Keratinocyte (primary cell): ENCODE measurements at regions not wholly inside any gene's neighbourhood (a gene's known extent, or its start where the extent isn't known, plus 50 kb on each side); places are given as distances from the start of the nearest gene placed in this dataset.
"Not testable (repeated sequence)": the region's sequence is repeated elsewhere in the genome, so short reads cannot be mapped to it uniquely, and the experiment has no call there.

Experiments used
- DNase-seq: peaks from one replicate; pipeline ENCODE4 v3.0.0-alpha.2; 2011; ENCODE audit warnings: low read depth, missing footprints, low spot score
- FAIRE-seq: peaks from 2 replicates; lab custom pipeline; 2011; peaks lifted over from hg19 to GRCh38; lab: Jason Lieb, UNC
- H2AFZ ChIP-seq: 2 replicates; pipeline ENCODE4 v1.6.0; 2012; ENCODE audit warnings: low read length, control low read depth, inconsistent platforms; ENCODE audit not compliant: control insufficient read depth
- H3K27ac ChIP-seq: 2 replicates; pipeline ENCODE4 v1.5.1; 2011; ENCODE audit warnings: low read length; ENCODE audit not compliant: control insufficient read depth, insufficient read depth
- H3K27me3 ChIP-seq: 3 replicates; pipeline ENCODE4 v1.6.0; 2011; ENCODE audit warnings: low read length; ENCODE audit not compliant: control insufficient read depth, insufficient read depth; ENCODE audit errors: extremely low read depth
- H3K36me3 ChIP-seq, 2 experiments: 2 replicates in 1 of 2; 3 replicates in 1 of 2; pipeline ENCODE4 v1.5.1; 2011; ENCODE audit warnings: low read length in 2 of 2, mild to moderate bottlenecking in 1 of 2; ENCODE audit not compliant: control insufficient read depth in 2 of 2, insufficient read depth in 2 of 2; ENCODE audit errors: extremely low read depth in 1 of 2
- H3K4me1 ChIP-seq: 3 replicates; pipeline ENCODE4 v1.5.1; 2011; ENCODE audit warnings: low read length; ENCODE audit not compliant: control insufficient read depth, insufficient read depth; ENCODE audit errors: extremely low read depth
- H3K4me2 ChIP-seq: 3 replicates; pipeline ENCODE4 v1.6.0; 2011; ENCODE audit warnings: low read depth, low read length; ENCODE audit not compliant: control insufficient read depth, insufficient read depth; ENCODE audit errors: extremely low read depth
- H3K4me3 ChIP-seq, 3 experiments: fragments of 200-600 bp in 1 of 3; sonication (generic) in 1 of 3; 2 replicates in 2 of 3; 3 replicates in 1 of 3; pipeline ENCODE4 v1.5.1; 2011 to 2016; ENCODE audit warnings: low read length in 3 of 3, mild to moderate bottlenecking in 3 of 3, control low read depth in 2 of 3, inconsistent platforms in 1 of 3, low read depth in 1 of 3, mixed read lengths in 1 of 3, mixed run types in 1 of 3, moderate library complexity in 1 of 3; ENCODE audit not compliant: control insufficient read depth in 2 of 3, insufficient read depth in 2 of 3; ENCODE audit errors: extremely low read depth in 1 of 3
- H3K79me2 ChIP-seq: 2 replicates; pipeline ENCODE4 v1.6.0; 2012; ENCODE audit warnings: low read length; ENCODE audit not compliant: control insufficient read depth, insufficient read depth
- H3K9ac ChIP-seq: 3 replicates; pipeline ENCODE4 v1.6.0; 2011; ENCODE audit warnings: low read length; ENCODE audit not compliant: control insufficient read depth, insufficient read depth; ENCODE audit errors: extremely low read depth
- H3K9me1 ChIP-seq: 3 replicates; pipeline ENCODE4 v1.6.0; 2011; ENCODE audit warnings: low read length; ENCODE audit not compliant: control insufficient read depth, insufficient read depth; ENCODE audit errors: extremely low read depth
- H3K9me3 ChIP-seq: 2 replicates; pipeline ENCODE4 v1.5.1; 2012; ENCODE audit warnings: low read depth, low read length; ENCODE audit not compliant: control insufficient read depth
- H4K20me1 ChIP-seq: 3 replicates; pipeline ENCODE4 v1.6.0; 2011; ENCODE audit warnings: low read length; ENCODE audit not compliant: control insufficient read depth, insufficient read depth; ENCODE audit errors: extremely low read depth
- dilution Hi-C: fragments of 300-500 bp; cut with MboI; formaldehyde crosslinking; loops from one replicate; pipeline ENCODE4 v1.7.0; 2020; ENCODE audit warnings: low sequenced_read_pairs; ENCODE audit not compliant: extremely low pct_ligation_motif_present

DNA sequence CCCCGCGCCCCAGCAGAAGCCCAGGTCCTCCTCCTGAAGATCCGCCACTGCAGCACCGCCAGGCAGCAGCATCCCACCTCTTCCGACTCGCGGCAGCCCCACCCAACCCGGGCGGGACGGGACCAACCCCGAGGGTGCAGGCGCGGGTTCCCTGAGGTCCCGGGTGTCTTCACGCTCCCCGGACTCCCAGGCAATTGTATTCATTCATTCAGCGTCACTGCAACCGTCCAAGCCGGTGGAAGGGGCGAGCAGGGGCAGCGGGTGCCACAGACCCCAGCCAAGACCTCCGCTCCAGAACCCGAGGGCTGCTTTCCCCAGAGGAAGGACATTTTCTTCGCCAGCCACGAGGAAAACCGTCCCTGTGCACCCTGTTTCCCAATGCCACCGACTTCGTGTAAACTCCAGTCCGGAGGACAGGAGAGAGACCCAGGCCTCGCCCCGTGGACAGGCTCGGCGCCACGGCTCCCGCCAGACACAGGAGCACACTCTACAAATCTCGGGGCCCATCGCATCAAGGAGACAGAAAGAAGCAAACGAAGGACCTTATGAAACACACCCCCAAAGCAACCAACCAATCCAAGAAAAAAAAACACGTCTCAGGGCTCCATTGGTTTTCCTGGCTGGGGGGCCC is 1471.5 kb downstream of the FOXD4L5 start:
- H3K4me2 ChIP-seq, H3K9me3 ChIP-seq, H3K36me3 ChIP-seq, dilution Hi-C loops, H2AFZ ChIP-seq, FAIRE-seq, H3K79me2 ChIP-seq, H3K9ac ChIP-seq, DNase-seq, H4K20me1 ChIP-seq, H3K4me1 ChIP-seq, H3K27me3 ChIP-seq, H3K27ac ChIP-seq, H3K9me1 ChIP-seq, H3K4me3 ChIP-seq: not testable (repeated sequence)

DNA sequence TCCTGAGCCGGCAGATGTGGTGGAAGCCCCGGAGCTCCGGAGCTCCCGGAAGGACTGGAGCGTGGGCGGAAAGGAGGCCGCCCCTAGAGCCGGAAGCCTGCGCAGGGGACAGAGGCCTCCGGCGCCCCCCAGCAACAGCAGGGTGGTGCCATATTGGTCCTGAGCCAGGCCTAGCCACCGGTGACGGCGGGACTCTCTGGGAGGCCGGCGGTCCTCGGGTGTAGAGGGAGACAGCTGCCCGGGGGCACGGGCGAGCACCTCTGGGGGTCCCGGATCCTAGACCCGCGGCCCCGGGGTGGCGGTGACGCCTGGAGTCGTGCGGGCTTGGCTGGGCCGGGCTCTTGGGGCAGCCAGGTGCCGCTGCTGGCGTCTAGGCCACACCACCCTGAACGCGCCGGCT is 1472.2 kb downstream of the FOXD4L5 start:
- H3K9me1 ChIP-seq, H3K4me2 ChIP-seq, H3K27me3 ChIP-seq, dilution Hi-C loops, H4K20me1 ChIP-seq, H3K4me3 ChIP-seq, H3K27ac ChIP-seq, H2AFZ ChIP-seq, H3K36me3 ChIP-seq, H3K4me1 ChIP-seq, H3K79me2 ChIP-seq, DNase-seq, H3K9ac ChIP-seq, FAIRE-seq, H3K9me3 ChIP-seq: not testable (repeated sequence)

DNA sequence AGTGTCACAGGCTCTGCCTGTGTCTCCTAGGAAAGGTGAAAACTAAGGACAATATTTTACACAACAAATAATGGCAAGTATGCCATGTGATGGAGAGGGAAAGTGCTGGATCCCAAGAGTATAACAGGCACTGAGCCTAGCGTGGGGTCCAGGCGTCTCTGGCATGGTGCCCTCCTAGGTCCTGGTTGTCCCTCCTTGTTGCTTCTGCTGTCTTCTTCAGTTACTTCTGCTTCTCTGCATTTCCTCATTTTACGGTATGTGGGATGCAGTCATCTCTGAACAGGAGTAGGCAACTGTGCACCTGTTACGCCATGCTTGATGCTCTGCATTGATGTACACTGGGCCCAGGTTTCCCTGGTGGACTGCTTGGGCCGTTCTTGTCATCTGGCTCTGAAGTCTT is 1480.8 kb downstream of the FOXD4L5 start:
- H3K9ac ChIP-seq, H3K27ac ChIP-seq, DNase-seq, H2AFZ ChIP-seq, H3K4me3 ChIP-seq, H3K27me3 ChIP-seq, H3K9me1 ChIP-seq, H3K4me2 ChIP-seq, H3K4me1 ChIP-seq, H3K79me2 ChIP-seq, H4K20me1 ChIP-seq, H3K9me3 ChIP-seq, FAIRE-seq, dilution Hi-C loops, H3K36me3 ChIP-seq: not testable (repeated sequence)

DNA sequence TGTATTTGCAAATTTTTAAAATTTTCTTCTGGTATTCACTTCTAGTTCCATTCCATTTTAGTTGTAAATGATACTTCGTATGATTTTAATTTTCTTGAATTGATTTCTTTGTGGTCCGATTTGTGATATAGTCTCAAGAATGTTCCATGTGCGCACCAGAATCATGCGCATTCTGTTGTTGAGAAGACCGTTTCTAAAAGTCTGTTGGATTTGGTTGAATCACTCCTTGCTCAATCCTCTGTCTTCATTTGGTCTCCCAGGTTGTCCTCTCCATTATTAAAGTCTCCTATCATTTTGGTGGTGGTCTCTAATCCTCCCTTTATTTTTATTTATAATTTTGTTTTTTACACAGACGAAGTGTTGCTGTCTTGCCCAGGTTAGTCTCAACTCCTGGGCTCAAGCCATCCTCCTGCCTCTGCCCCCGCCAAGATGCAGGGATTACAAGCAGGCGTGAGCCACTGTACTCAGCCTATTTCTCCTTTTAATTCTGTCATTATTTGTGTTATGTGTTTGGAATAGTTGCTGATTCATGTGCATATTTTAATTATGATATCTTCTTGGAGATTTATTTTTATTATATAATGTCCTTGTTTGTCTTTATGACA is 1490.8 kb downstream of the FOXD4L5 start:
- DNase-seq, H2AFZ ChIP-seq, H3K4me3 ChIP-seq, H3K27ac ChIP-seq, H3K79me2 ChIP-seq, dilution Hi-C loops, H3K27me3 ChIP-seq, H3K4me1 ChIP-seq, H3K4me2 ChIP-seq, H3K9me3 ChIP-seq, H3K9ac ChIP-seq, H3K36me3 ChIP-seq, H4K20me1 ChIP-seq, FAIRE-seq, H3K9me1 ChIP-seq: not testable (repeated sequence)

DNA sequence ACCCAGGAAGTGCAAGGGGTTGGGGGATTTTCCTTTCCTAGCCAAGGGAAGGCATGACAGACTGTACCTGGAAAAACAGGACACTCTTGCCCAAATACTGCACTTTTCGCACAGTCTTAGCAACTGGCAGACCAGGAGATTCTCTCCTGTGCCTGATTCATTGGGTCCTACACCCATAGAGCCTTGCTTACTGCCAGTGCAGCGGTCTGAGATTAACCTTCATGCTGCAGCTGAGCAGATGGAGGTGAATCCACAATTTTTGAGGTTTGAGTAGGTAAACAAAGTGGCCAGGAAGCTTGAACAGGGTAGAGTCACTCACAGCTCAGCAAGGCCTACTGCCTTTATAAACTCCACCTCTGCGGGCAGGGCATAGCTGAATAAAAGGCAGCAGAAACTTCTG is 1497.6 kb downstream of the FOXD4L5 start:
- H3K4me1 ChIP-seq, dilution Hi-C loops, H3K27me3 ChIP-seq, FAIRE-seq, H3K9me3 ChIP-seq, DNase-seq, H3K4me3 ChIP-seq, H3K4me2 ChIP-seq, H3K9ac ChIP-seq, H3K27ac ChIP-seq, H2AFZ ChIP-seq, H3K79me2 ChIP-seq, H3K9me1 ChIP-seq, H4K20me1 ChIP-seq, H3K36me3 ChIP-seq: not testable (repeated sequence)
